ENCODE measurements at regions not wholly inside any gene's neighbourhood (a gene's known extent, or its start where the extent isn't known, plus 50 kb on each side); places are given as distances from the start of the nearest gene placed in this dataset.
A peak's percentile ranks its signal among the peaks of the same experiment; 100 is the strongest.

DNA sequence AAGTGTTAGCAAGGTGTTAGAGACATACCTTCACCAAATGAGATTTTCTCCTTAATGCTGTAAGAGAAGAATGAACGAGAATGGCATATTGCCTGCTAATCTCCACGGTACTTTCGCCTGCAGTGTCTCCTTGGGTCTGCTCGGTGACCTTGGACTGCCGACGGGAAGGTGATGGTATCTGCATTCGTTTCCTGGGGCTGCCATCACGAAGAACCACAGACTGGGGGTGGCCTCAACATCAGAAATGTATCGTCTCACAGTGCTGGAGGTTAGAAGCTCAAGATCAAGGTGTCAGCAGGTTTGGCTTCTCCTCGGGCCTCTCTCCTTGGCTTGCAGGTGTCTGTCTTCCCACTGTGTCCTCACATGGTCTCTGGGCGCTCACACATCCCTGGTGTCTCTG, 86.3 kb upstream of the TNRC6C start:
- Histone ChIP-seq H3K27me3 (ENCODE audit: control insufficient read depth, insufficient read depth, low read length) (peaks cover 41% of the 10 kb centered on the region), H3K4me3 (ENCODE audit: low read length) (no peak overlapping the region), H3K36me3 (ENCODE audit: insufficient read depth, low read length) (no peaks in the 10 kb centered on the region), H3K9ac (ENCODE audit: low read depth, low read length) (no peak overlapping the region), H3K4me1 (ENCODE audit: control insufficient read depth, insufficient read depth, low read length) (peaks cover 10% of the 10 kb centered on the region), H3K9me3 (replicated peaks; ENCODE audit: low read length) (peaks cover 10% of the 10 kb centered on the region), H3K4me2 (ENCODE audit: low read length) (no peak overlapping the region)

- H3K9me3 ChIP-seq (replicated peaks; ENCODE audit: low read length) = peaks cover 10% of the 10 kb centered on the region
- H3K36me3 ChIP-seq (ENCODE audit: insufficient read depth, low read length) = no peaks in the 10 kb centered on the region
- H3K9ac ChIP-seq (ENCODE audit: low read depth, low read length) = no peak overlapping the region
- peaks cover 41% of the 10 kb centered on the region for H3K27me3 ChIP-seq (ENCODE audit: control insufficient read depth, insufficient read depth, low read length)
- H3K4me1 ChIP-seq (ENCODE audit: control insufficient read depth, insufficient read depth, low read length) = peaks cover 10% of the 10 kb centered on the region
- H3K4me3 ChIP-seq (ENCODE audit: low read length) = no peak overlapping the region
- H3K4me2 ChIP-seq (ENCODE audit: low read length) = no peak overlapping the region
Measured at GRCh38 chr17:77872714-77873499, 85.6 kb upstream of the TNRC6C start.

DNA sequence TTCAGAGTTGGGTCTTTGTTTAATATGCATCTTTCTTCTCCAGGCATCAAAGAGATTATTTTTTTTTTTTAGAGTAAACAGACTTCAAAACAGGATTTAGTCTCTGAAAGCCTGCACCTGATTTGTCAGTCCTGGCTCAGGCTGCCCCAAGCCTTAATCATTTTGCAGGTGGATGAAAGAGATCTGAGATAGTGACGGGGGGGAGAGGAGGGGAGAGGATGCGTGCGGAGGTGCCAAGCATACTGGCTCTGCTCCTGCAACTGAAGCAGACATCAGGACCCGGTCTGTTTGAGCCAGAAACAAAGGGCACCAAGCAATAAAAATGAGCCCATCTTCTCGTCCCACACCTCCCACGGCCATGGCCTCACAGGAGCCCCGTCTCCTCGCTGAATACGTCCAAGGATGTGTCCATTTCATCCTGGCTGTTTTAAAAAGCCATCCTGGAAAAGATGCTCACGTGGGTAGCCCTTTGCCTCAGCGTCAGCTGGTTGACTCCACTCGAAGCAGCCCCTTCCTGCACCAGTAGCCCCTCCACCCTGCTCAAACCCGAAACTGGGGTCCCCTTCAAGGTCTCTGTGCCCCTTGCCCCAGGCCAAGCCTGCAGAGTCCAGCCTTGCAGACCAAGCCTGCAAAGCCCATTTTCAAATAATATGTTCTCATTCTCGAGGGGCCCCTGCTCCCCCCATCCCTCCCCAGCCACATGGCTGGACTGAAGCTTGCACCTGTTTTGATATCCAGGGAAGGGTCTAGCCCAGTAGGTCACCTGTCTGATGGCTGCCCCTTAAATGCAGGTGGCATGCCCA, 84.8 kb upstream of the TNRC6C start:
- peaks cover 46% of the 10 kb centered on the region for H3K27me3 ChIP-seq (ENCODE audit: control insufficient read depth, insufficient read depth, low read length)
- no peak overlapping the region for H3K4me2 ChIP-seq (ENCODE audit: low read length)
- no peak overlapping the region for H3K4me3 ChIP-seq (ENCODE audit: low read length)
- H3K4me1 ChIP-seq (ENCODE audit: control insufficient read depth, insufficient read depth, low read length) = peaks cover 10% of the 10 kb centered on the region
- no peak overlapping the region for H3K9ac ChIP-seq (ENCODE audit: low read depth, low read length)
- H3K36me3 ChIP-seq (ENCODE audit: insufficient read depth, low read length) = no peaks in the 10 kb centered on the region
- peaks cover 10% of the 10 kb centered on the region for H3K9me3 ChIP-seq (replicated peaks; ENCODE audit: low read length)

DNA sequence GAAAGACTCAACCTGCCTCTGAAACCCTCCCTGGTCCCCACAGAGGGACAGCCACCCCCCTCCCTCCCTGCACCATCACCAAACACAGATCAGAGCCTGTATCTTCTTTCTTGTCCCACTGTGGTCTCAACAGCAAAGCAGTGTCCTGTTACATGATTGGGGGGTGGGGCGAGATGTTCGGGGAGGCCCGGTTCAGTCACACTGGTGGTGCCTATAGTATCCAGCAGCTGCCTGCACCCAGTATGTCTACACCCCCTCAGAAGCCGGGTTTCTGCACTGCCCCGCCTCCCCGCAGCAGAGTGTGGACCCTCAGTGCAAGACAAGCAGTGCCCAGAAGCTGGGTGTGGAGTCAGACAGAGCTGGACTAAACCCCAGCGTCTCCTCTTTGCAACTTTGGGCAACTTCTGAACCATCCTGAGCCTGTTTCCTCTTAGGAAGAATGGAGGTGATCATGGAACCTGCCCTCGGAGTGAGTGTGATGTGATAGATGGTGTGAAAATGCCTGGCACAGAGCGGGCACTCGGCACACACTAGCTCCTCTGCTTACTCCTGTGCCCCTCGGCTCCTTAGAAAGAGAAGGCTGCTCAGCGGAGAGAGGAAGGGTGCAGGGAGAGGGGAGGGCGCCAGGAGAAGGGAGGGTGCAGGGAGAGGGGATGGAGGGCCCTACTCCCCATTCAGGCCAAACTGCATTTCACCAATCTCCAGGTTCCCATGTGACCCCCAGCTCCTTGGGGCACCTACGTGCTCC, 84.0 kb upstream of the TNRC6C start:
- Histone ChIP-seq H3K4me1 (ENCODE audit: control insufficient read depth, insufficient read depth, low read length) (peaks cover 10% of the 10 kb centered on the region), H3K36me3 (ENCODE audit: insufficient read depth, low read length) (no peaks in the 10 kb centered on the region), H3K9ac (ENCODE audit: low read depth, low read length) (no peak overlapping the region), H3K4me2 (ENCODE audit: low read length) (no peak overlapping the region), H3K4me3 (ENCODE audit: low read length) (no peak overlapping the region), H3K9me3 (replicated peaks; ENCODE audit: low read length) (peaks cover 10% of the 10 kb centered on the region), H3K27me3 (ENCODE audit: control insufficient read depth, insufficient read depth, low read length) (peaks cover 38% of the 10 kb centered on the region)

DNA sequence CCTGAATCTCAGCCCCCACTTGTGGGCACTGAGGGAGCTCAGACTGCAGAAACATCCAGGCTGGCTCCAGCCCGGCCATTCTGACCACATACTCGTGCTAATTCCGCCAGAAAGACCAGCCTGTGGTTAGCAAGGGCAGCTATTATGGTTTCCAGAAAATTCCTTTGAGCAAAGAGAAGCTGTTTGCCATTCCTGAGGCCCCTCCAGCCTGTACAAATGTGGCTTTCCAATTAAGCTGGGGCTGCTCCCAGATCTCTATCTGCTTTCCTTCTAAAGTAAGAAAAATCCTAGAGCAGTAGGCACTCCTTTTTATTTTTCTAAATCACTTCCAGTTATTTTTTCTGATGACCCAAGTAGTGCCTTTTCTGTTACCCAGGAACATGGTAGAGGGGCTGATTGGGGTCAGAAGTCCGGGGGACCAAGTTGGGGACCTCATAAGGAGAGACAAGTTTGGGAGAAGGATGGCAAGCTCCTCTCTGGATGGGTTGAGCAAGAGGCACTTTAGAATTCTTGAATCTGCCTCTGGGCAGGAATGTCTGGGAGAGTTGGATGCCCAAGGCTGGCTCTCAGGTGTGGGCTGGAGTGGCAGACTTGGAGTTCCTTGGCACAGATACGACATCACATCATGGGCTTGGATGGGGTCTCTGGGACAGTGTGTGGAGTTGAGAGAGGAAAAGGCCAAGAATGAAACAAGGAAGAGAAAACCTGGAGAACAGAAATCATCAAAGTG, 83.3 kb upstream of the TNRC6C start:
- Histone ChIP-seq H3K9me3 (replicated peaks; ENCODE audit: low read length) (peaks cover 10% of the 10 kb centered on the region), H3K27me3 (ENCODE audit: control insufficient read depth, insufficient read depth, low read length) (peaks cover 35% of the 10 kb centered on the region), H3K4me1 (ENCODE audit: control insufficient read depth, insufficient read depth, low read length) (peaks cover 10% of the 10 kb centered on the region), H3K9ac (ENCODE audit: low read depth, low read length) (peak overlapping the region; percentile 58), H3K36me3 (ENCODE audit: insufficient read depth, low read length) (no peaks in the 10 kb centered on the region), H3K4me2 (ENCODE audit: low read length) (peak overlapping the region; percentile 39), H3K4me3 (ENCODE audit: low read length) (no peak overlapping the region)

GRCh38 chr17:77875881-77876509, 82.5 kb upstream of the TNRC6C start:
- peak overlapping the region; percentile 58 for H3K9ac ChIP-seq (ENCODE audit: low read depth, low read length)
- H3K4me2 ChIP-seq (ENCODE audit: low read length) = no peak overlapping the region
- H3K4me3 ChIP-seq (ENCODE audit: low read length) = no peak overlapping the region
- peaks cover 34% of the 10 kb centered on the region for H3K27me3 ChIP-seq (ENCODE audit: control insufficient read depth, insufficient read depth, low read length)
- no peaks in the 10 kb centered on the region for H3K36me3 ChIP-seq (ENCODE audit: insufficient read depth, low read length)
- peaks cover 10% of the 10 kb centered on the region for H3K9me3 ChIP-seq (replicated peaks; ENCODE audit: low read length)
- H3K4me1 ChIP-seq (ENCODE audit: control insufficient read depth, insufficient read depth, low read length) = peaks cover 14% of the 10 kb centered on the region

GRCh38 chr17:77877036-77877435, 81.5 kb upstream of the TNRC6C start:
- peaks cover 28% of the 10 kb centered on the region for H3K27me3 ChIP-seq (ENCODE audit: control insufficient read depth, insufficient read depth, low read length)
- H3K4me1 ChIP-seq (ENCODE audit: control insufficient read depth, insufficient read depth, low read length) = peaks cover 24% of the 10 kb centered on the region
- H3K4me2 ChIP-seq (ENCODE audit: low read length) = no peak overlapping the region
- no peak overlapping the region for H3K9ac ChIP-seq (ENCODE audit: low read depth, low read length)
- no peaks in the 10 kb centered on the region for H3K36me3 ChIP-seq (ENCODE audit: insufficient read depth, low read length)
- no peak overlapping the region for H3K4me3 ChIP-seq (ENCODE audit: low read length)
- peaks cover 10% of the 10 kb centered on the region for H3K9me3 ChIP-seq (replicated peaks; ENCODE audit: low read length)

GRCh38 chr17:77877646-77878355, 80.7 kb upstream of the TNRC6C start:
- Histone ChIP-seq H3K4me2 (ENCODE audit: low read length) (no peak overlapping the region), H3K4me1 (ENCODE audit: control insufficient read depth, insufficient read depth, low read length) (peaks cover 32% of the 10 kb centered on the region), H3K36me3 (ENCODE audit: insufficient read depth, low read length) (no peaks in the 10 kb centered on the region), H3K9ac (ENCODE audit: low read depth, low read length) (no peak overlapping the region), H3K27me3 (ENCODE audit: control insufficient read depth, insufficient read depth, low read length) (peaks cover 20% of the 10 kb centered on the region), H3K4me3 (ENCODE audit: low read length) (no peak overlapping the region), H3K9me3 (replicated peaks; ENCODE audit: low read length) (peaks cover 10% of the 10 kb centered on the region)

DNA sequence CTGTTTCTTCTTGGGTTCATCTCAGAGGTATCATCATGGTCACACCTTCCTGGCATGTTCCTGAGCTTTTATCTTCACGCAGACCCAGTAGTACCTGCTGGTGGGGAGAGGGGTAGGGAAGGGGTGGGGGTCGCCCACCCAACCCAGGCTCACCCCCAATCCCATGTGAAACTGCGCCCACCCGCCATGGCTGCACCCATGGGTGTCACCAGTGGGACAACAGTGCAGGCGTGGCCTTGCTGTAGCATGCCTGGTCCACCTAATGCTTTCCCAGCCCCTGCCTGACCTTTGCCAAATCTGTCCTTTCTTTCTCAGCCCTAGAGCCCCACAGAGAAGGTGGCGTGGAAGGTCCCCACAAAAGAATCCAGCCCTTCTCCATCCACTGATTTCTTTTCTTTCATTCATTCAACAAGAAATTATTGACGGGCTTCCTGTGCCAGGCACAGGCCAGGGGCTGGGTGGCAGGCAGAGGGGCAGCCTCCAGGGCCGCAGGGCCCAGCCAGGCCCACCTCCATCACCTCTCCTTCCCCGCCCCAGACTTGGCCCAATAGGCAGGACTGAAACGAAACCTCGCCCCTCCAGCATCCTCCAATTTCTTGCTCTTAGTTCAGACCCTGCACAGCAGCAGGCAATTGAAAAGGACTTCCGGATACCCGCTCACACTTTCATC, 79.1 kb upstream of the TNRC6C start:
- H3K9ac ChIP-seq (ENCODE audit: low read depth, low read length) = no peak overlapping the region
- H3K36me3 ChIP-seq (ENCODE audit: insufficient read depth, low read length) = no peaks in the 10 kb centered on the region
- peaks cover 21% of the 10 kb centered on the region for H3K27me3 ChIP-seq (ENCODE audit: control insufficient read depth, insufficient read depth, low read length)
- H3K9me3 ChIP-seq (replicated peaks; ENCODE audit: low read length) = peaks cover 10% of the 10 kb centered on the region
- no peak overlapping the region for H3K4me2 ChIP-seq (ENCODE audit: low read length)
- no peak overlapping the region for H3K4me3 ChIP-seq (ENCODE audit: low read length)
- peaks cover 30% of the 10 kb centered on the region for H3K4me1 ChIP-seq (ENCODE audit: control insufficient read depth, insufficient read depth, low read length)

- peaks cover 26% of the 10 kb centered on the region for H3K27me3 ChIP-seq (ENCODE audit: control insufficient read depth, insufficient read depth, low read length)
- H3K36me3 ChIP-seq (ENCODE audit: insufficient read depth, low read length) = no peaks in the 10 kb centered on the region
- no peak overlapping the region for H3K4me2 ChIP-seq (ENCODE audit: low read length)
- H3K9me3 ChIP-seq (replicated peaks; ENCODE audit: low read length) = peaks cover 10% of the 10 kb centered on the region
- H3K4me3 ChIP-seq (ENCODE audit: low read length) = no peak overlapping the region
- peaks cover 25% of the 10 kb centered on the region for H3K4me1 ChIP-seq (ENCODE audit: control insufficient read depth, insufficient read depth, low read length)
- H3K9ac ChIP-seq (ENCODE audit: low read depth, low read length) = no peak overlapping the region
Measured at GRCh38 chr17:77879896-77880280, 78.6 kb upstream of the TNRC6C start.
